ENCODE measurements at regions not wholly inside any gene's neighbourhood (a gene's known extent, or its start where the extent isn't known, plus 50 kb on each side); places are given as distances from the start of the nearest gene placed in this dataset.

GRCh38 chr1:184219883-184220282 is 166.9 kb upstream of the C1orf21 start:
- Histone ChIP-seq H3K4me3 (ENCODE audit: low read length) (no peak overlapping the region), H3K4me1 (ENCODE audit: insufficient read depth, low read length) (no peaks in the 10 kb centered on the region), H3K9me3 (ENCODE audit: low read depth, low read length) (no peaks in the 10 kb centered on the region), H3K27me3 (ENCODE audit: insufficient read depth, low read length) (no peaks in the 10 kb centered on the region)

- no peaks in the 10 kb centered on the region for H3K27me3 ChIP-seq (ENCODE audit: insufficient read depth, low read length)
- H3K4me1 ChIP-seq (ENCODE audit: insufficient read depth, low read length), result no peaks in the 10 kb centered on the region
- H3K9me3 ChIP-seq (ENCODE audit: low read depth, low read length), result no peaks in the 10 kb centered on the region
- no peak overlapping the region for H3K4me3 ChIP-seq (ENCODE audit: low read length)
Observed at GRCh38 chr1:184221087-184221486, 165.7 kb upstream of the C1orf21 start.

GRCh38 chr1:184222652-184223052 is 164.2 kb upstream of the C1orf21 start:
- Histone ChIP-seq H3K9me3 (ENCODE audit: low read depth, low read length) (no peaks in the 10 kb centered on the region), H3K27me3 (ENCODE audit: insufficient read depth, low read length) (no peaks in the 10 kb centered on the region), H3K4me1 (ENCODE audit: insufficient read depth, low read length) (no peaks in the 10 kb centered on the region), H3K4me3 (ENCODE audit: low read length) (no peak overlapping the region)

- Histone ChIP-seq H3K27me3 (ENCODE audit: insufficient read depth, low read length) (no peaks in the 10 kb centered on the region), H3K4me3 (ENCODE audit: low read length) (no peak overlapping the region), H3K9me3 (ENCODE audit: low read depth, low read length) (no peaks in the 10 kb centered on the region), H3K4me1 (ENCODE audit: insufficient read depth, low read length) (no peaks in the 10 kb centered on the region)
Observed at GRCh38 chr1:184223216-184223615, 163.6 kb upstream of the C1orf21 start.

- no peaks in the 10 kb centered on the region for H3K4me1 ChIP-seq (ENCODE audit: insufficient read depth, low read length)
- no peaks in the 10 kb centered on the region for H3K27me3 ChIP-seq (ENCODE audit: insufficient read depth, low read length)
- H3K4me3 ChIP-seq (ENCODE audit: low read length), result no peak overlapping the region
- H3K9me3 ChIP-seq (ENCODE audit: low read depth, low read length), result no peaks in the 10 kb centered on the region
Observed at GRCh38 chr1:184225283-184226099, 161.3 kb upstream of the C1orf21 start.

GRCh38 chr1:184226100-184226487 is 160.7 kb upstream of the C1orf21 start:
- no peaks in the 10 kb centered on the region for H3K27me3 ChIP-seq (ENCODE audit: insufficient read depth, low read length)
- no peaks in the 10 kb centered on the region for H3K9me3 ChIP-seq (ENCODE audit: low read depth, low read length)
- no peak overlapping the region for H3K4me3 ChIP-seq (ENCODE audit: low read length)
- no peaks in the 10 kb centered on the region for H3K4me1 ChIP-seq (ENCODE audit: insufficient read depth, low read length)

GRCh38 chr1:184228558-184228957 is 158.3 kb upstream of the C1orf21 start:
- Histone ChIP-seq H3K4me1 (ENCODE audit: insufficient read depth, low read length) (no peaks in the 10 kb centered on the region), H3K27me3 (ENCODE audit: insufficient read depth, low read length) (no peaks in the 10 kb centered on the region), H3K9me3 (ENCODE audit: low read depth, low read length) (no peaks in the 10 kb centered on the region), H3K4me3 (ENCODE audit: low read length) (no peak overlapping the region)

- Histone ChIP-seq H3K9me3 (ENCODE audit: low read depth, low read length) (no peaks in the 10 kb centered on the region), H3K4me1 (ENCODE audit: insufficient read depth, low read length) (no peaks in the 10 kb centered on the region), H3K4me3 (ENCODE audit: low read length) (no peak overlapping the region), H3K27me3 (ENCODE audit: insufficient read depth, low read length) (no peaks in the 10 kb centered on the region)
Observed at GRCh38 chr1:184237588-184237987, 149.2 kb upstream of the C1orf21 start.

- Histone ChIP-seq H3K4me3 (ENCODE audit: low read length) (no peak overlapping the region), H3K9me3 (ENCODE audit: low read depth, low read length) (no peaks in the 10 kb centered on the region), H3K27me3 (ENCODE audit: insufficient read depth, low read length) (no peaks in the 10 kb centered on the region), H3K4me1 (ENCODE audit: insufficient read depth, low read length) (no peaks in the 10 kb centered on the region)
Observed at GRCh38 chr1:184241446-184241845, 145.4 kb upstream of the C1orf21 start.

- no peak overlapping the region for H3K4me3 ChIP-seq (ENCODE audit: low read length)
- no peaks in the 10 kb centered on the region for H3K4me1 ChIP-seq (ENCODE audit: insufficient read depth, low read length)
- H3K9me3 ChIP-seq (ENCODE audit: low read depth, low read length), result no peaks in the 10 kb centered on the region
- no peaks in the 10 kb centered on the region for H3K27me3 ChIP-seq (ENCODE audit: insufficient read depth, low read length)
Observed at GRCh38 chr1:184242507-184242943, 144.3 kb upstream of the C1orf21 start.

GRCh38 chr1:184244962-184245361 is 141.9 kb upstream of the C1orf21 start:
- H3K4me3 ChIP-seq (ENCODE audit: low read length), result no peak overlapping the region

GRCh38 chr1:184247671-184248070 is 139.2 kb upstream of the C1orf21 start:
- Histone ChIP-seq H3K4me1 (ENCODE audit: insufficient read depth, low read length) (no peaks in the 10 kb centered on the region), H3K4me3 (ENCODE audit: low read length) (no peak overlapping the region), H3K27me3 (ENCODE audit: insufficient read depth, low read length) (no peaks in the 10 kb centered on the region), H3K9me3 (ENCODE audit: low read depth, low read length) (no peaks in the 10 kb centered on the region)

More at GRCh38 chr1:184244962-184245361, 141.9 kb upstream of the C1orf21 start:
- Histone ChIP-seq H3K9me3 (ENCODE audit: low read depth, low read length) (no peaks in the 10 kb centered on the region), H3K27me3 (ENCODE audit: insufficient read depth, low read length) (no peaks in the 10 kb centered on the region), H3K4me1 (ENCODE audit: insufficient read depth, low read length) (no peaks in the 10 kb centered on the region)

GRCh38 chr1:184253921-184254320 is 132.9 kb upstream of the C1orf21 start:
- Histone ChIP-seq H3K4me3 (ENCODE audit: low read length) (no peak overlapping the region), H3K4me1 (ENCODE audit: insufficient read depth, low read length) (no peaks in the 10 kb centered on the region), H3K27me3 (ENCODE audit: insufficient read depth, low read length) (no peaks in the 10 kb centered on the region), H3K9me3 (ENCODE audit: low read depth, low read length) (no peaks in the 10 kb centered on the region)

- Histone ChIP-seq H3K27me3 (ENCODE audit: insufficient read depth, low read length) (no peaks in the 10 kb centered on the region), H3K4me1 (ENCODE audit: insufficient read depth, low read length) (no peaks in the 10 kb centered on the region)
Observed at GRCh38 chr1:184254849-184255248, 132.0 kb upstream of the C1orf21 start.

GRCh38 chr1:184255560-184255959 is 131.3 kb upstream of the C1orf21 start:
- Histone ChIP-seq H3K9me3 (ENCODE audit: low read depth, low read length) (no peaks in the 10 kb centered on the region), H3K27me3 (ENCODE audit: insufficient read depth, low read length) (no peaks in the 10 kb centered on the region), H3K4me1 (ENCODE audit: insufficient read depth, low read length) (no peaks in the 10 kb centered on the region), H3K4me3 (ENCODE audit: low read length) (no peak overlapping the region)

More at GRCh38 chr1:184254849-184255248, 132.0 kb upstream of the C1orf21 start:
- no peak overlapping the region for H3K4me3 ChIP-seq (ENCODE audit: low read length)
- H3K9me3 ChIP-seq (ENCODE audit: low read depth, low read length), result no peaks in the 10 kb centered on the region

- Histone ChIP-seq H3K4me3 (ENCODE audit: low read length) (no peak overlapping the region), H3K9me3 (ENCODE audit: low read depth, low read length) (no peaks in the 10 kb centered on the region), H3K27me3 (ENCODE audit: insufficient read depth, low read length) (no peaks in the 10 kb centered on the region), H3K4me1 (ENCODE audit: insufficient read depth, low read length) (no peaks in the 10 kb centered on the region)
Observed at GRCh38 chr1:184257873-184258272, 129.0 kb upstream of the C1orf21 start.
